GM18858 (cell line): ENCODE measurements at regions not wholly inside any gene's neighbourhood (a gene's known extent, or its start where the extent isn't known, plus 50 kb on each side); places are given as distances from the start of the nearest gene placed in this dataset.

ENCODE experiments used
- ATAC-seq: cut with Tn5 transposase; IDR thresholded peaks from one replicate; pipeline ENCODE4 v1.9.1; 2021; ENCODE audit not compliant: unreplicated experiment

DNA sequence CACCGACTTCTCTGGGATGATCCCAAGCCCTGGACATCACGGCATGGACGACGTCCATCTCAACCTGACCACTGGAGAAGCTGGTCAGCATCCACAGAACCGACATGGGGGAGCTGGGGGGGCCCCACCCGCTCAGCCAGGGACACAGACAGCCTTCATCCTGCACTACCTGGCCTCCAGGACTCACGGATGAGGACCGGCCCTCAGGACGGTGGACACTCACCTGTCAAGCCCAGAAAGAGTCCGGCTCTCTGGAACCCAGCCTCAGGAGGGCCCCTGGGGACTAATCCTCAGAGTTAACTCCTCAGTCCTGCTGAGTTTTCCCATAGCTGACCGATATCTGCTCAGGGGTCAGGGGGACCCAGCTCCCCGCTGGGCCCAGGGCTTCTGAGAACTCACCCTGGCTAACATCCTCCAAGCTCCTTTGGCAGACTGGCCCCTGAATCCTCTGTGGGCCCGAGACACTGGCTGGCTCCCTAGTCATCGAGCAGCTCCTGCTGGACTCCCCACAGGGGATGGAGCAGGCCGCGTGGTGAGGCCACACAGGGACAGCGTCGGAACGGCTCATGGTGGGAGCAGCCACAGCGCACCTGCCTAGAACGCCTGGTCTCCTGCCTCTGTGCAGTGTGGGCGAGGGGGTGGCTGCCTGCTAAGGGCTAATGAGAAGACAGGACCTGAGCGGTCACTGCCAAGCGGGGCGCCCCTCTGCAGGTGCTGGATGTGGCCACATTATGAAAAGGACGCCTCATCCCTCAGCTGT is 649.2 kb downstream of the BRD1 start:
- no peak for ATAC-seq

DNA sequence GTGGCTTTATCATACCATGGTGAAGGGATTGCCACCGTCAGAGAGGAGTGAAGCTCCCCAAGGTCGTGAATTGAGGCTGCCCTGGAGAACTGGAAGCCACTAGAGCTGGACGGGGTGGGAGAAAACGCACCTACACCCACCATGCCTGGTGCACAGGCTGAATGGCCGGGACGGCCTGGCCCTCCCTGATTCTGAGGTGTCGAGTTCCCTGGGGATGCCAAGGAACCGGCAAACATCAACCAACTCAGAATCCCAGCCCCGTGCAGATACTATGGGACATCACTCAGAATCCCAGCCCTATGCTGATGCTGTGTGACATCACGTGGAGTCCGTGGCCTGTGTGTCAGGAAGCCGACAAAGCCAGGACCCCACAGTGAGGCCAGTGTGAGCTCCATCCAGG is 650.0 kb downstream of the BRD1 start:
- ATAC-seq = no peak

DNA sequence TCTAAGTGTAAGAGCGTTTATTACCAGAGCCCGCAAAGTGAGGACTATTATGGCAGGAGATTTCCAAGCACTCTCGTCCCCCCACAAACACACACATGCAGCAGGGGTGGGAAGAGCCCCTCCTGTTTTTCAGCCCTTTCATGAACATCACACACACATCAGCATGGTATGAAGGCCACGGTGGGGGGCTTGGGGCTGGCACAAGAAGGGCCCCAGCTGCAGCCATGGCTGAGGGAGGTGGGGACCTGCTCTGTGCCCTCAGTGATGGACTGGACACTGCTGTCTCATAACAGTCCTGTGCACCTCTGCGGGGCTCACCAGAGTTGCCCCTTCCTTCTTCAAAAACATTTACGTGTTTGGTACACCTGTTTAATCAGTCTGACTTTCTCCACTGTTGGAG is 650.7 kb downstream of the BRD1 start:
- ATAC-seq = no peak

DNA sequence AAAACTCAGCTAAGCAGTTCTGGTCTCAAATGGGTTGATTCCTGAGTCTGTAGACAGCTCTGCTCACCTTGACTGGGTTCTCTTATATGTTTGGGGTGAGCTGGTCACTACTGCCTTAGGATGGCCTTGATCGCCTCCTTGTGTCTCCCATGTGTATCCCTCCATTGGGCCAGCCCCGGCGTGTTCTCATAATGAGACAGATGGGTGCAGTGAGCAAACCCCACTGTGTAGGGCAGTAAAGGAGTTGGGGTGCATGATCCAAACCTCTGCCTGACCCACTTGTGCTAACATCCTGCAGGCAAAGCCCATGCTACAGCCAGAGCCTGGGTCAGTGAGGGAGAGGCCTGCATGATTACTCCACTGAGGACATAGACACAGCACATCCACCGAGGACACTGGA is 657.6 kb downstream of the BRD1 start:
- ATAC-seq = no peak

DNA sequence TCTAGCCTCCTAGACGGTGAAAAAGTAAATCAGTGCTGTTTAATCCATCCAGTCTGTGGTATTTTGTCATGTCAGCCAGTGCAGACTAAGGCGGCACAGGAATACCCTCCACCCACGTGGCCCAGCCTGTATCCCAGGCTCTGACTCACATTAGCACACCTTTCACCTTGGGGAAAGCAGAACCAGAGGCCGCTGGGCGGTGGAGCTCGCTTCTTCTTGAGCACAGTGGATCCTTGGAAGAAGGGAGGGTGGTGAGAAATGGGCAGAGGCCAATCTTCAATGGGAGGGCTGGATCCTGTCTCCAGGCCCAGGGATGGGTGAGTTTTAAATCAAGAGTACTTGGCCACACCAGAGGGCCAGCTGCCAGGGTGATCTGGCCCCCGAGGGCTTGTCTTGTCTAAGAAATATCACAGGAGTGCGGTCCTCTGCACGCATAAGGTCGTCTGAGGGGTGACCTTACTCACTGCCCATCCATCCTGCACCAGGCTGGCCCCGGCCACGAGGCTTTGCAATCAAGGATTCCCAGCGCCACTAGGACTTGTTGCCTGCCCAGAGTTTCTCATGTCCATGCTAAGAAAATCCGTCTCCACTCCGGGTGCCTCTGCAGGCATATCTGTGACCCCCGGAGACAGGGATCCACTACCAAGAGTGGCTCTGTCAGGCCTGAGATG is 658.5 kb downstream of the BRD1 start:
- ATAC-seq = no peak

DNA sequence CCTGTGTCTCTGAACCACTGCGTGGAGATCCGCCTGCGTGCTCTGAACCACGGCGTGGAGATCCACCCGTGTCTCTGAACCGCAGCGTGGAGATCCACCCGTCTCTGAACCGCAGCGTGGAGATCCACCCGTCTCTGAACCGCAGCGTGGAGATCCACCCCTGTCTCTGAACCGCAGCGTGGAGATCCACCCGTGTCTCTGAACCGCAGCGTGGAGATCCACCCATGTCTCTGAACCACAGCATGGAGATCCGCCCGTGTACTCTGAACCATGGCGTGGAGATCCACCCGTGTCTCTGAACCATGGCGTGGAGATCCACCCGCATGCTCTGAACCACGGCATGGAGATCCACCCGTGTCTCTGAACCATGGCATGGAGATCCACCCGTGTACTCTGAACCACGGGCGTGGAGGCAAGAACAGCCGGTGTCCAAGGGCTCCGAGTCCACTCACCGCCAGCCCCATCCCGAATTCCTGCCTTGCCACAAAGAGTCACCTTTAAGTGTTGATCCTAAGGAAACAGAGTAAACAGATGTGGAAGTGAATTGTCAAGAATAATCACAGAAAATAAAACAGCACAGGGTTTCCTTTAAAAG is 659.4 kb downstream of the BRD1 start:
- ATAC-seq = no peak

DNA sequence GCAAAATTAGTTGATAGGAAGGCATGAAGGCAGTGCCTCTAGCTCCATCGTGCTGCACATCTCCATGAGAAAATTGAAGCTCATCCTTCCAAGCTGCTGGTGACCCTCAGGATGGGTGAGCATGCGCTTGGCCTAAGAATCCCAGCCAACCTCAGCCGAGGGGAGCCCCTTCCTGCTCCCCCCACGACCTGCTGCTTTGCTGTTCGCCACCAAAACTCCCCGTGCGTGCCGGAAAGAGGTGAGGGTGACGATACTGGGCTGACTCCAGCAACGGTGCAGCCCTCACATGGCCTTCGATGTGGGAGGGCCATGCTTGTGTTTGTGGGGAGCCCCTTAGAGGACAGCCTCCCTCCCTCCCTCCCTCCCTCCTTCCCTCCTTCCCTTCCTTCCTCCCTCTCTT is 660.9 kb downstream of the BRD1 start:
- ATAC-seq = no peak

DNA sequence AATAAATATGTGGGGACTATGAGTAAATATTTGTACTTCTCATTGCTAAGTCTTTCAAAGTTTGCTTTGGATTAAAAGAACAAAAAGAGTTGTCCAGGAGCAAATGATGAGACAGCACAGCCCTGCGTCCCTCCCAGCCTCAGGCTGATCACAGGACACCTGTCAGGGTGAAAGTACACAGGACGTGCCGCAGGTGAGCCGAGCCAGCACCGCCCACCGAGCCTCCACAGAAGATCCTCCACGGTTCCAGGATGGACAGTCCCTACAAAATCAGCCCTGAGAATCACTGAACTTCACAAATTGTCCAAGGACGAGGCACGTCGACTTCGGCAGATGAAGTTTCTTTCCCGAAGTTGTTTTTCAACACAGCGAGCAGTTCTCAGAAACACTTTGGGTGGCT is 661.5 kb downstream of the BRD1 start:
- no peak for ATAC-seq

DNA sequence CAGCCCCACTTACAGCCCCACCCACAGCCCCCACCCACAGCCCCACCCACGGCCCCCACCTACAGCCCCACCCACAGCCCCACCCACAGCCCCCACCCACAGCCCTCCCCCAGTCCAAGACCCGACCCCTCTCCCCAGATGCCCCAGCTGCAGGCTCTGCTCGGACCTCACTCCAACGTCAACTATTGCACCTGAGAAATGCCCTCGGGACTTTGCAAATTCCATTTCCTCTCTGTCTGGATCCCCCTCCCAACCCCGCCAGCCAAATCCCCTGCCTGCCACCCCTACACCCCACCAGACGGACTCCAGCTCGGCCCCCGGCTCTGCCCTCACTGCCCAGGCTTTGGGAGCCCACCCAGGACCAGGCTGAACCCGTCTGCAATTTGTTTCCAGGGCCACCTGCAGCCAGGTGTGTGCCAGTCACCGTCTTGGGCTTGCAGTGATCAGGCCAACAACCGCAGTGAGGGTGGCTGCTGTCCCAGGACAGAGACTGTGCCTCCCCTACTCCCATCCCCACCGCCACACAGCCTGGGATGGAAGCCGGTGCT is 662.8 kb downstream of the BRD1 start:
- ATAC-seq = no peak

DNA sequence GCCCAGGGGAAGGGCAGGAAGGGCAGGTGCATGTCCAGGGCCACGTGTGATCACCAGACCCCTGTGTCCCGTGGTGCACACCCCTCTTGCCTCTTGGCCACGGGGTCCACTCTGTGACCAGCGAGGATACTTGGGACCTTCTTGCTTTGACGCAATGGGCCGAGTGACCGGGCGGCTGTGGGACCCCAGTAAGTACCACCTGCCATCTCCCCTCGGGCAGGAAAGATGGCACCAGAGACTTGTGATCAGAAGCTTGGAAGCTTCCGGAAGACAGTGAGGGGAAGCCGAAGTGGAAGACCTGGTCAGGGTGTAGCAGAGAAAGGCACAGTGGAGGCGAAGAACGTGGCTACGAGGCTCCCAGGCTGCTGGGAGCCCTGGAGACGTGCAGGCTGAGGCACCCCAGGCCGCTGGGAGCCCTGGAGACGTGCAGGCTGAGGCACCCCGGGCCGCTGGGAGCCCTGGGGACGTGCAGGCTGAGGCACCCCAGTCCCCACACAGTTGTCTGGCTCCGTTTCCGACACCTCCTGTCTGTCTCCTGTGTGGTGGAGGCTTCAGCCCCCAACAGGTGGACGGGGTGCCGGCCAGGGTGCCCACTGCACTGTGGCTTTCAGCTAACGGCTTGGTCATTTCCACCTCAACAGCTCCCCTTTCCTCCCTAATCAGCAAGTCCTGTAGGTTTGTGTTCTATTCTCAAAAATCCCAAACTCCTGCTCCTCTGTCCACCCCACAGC is 663.5 kb downstream of the BRD1 start:
- ATAC-seq = no peak

DNA sequence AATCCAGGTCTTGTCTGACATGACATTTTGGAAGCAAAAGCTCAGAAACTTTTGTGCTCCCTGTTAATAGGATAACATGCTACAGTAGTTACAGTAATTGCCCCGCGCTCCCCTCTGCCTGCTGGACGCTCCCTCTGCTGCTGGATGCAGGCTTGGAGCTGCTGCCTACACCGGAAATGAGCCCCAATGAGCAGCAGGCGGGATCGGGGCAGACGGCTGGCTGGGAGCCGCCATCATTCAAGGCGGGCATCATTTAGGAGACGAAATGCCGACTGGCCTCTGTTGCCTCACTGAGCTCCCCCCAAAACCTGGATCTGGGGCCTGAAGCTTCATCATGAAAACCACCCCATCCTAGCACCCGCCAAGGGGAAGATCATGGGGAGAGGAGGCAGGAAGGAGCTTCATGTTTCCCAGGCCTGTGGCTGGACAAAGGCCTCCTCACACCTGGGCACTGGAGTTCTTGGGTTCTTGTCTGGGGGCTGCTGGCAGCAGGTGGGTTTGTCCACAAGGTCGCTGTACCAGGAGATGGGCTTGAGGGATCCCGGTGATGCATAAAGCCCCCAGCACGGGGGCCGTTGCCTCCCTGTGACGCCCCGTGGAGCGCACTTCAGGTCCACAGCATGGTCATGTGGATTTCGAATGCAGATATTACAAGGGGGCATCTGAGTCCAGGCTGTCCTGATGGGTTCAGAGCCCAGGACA is 664.3 kb downstream of the BRD1 start:
- ATAC-seq = no peak

DNA sequence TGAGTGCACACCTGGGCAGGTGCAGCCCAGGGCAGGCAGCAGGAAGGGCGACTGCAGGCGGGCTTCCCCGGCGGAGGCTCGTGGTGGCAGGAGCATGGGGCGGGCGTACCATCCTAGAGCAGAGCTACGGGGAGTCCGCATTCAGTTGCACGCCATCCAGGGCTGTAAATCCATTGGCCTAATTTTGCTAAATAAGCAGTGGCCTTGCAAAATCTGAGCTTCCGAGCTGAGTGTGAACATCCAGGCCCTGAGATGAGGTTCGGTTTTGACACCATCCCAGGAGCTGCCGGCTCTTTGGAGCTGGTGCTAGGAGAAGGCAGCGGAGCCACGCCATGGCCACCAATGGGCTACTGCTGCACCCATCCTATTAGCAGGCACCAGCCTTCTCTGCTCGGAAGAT is 664.8 kb downstream of the BRD1 start:
- ATAC-seq = no peak

DNA sequence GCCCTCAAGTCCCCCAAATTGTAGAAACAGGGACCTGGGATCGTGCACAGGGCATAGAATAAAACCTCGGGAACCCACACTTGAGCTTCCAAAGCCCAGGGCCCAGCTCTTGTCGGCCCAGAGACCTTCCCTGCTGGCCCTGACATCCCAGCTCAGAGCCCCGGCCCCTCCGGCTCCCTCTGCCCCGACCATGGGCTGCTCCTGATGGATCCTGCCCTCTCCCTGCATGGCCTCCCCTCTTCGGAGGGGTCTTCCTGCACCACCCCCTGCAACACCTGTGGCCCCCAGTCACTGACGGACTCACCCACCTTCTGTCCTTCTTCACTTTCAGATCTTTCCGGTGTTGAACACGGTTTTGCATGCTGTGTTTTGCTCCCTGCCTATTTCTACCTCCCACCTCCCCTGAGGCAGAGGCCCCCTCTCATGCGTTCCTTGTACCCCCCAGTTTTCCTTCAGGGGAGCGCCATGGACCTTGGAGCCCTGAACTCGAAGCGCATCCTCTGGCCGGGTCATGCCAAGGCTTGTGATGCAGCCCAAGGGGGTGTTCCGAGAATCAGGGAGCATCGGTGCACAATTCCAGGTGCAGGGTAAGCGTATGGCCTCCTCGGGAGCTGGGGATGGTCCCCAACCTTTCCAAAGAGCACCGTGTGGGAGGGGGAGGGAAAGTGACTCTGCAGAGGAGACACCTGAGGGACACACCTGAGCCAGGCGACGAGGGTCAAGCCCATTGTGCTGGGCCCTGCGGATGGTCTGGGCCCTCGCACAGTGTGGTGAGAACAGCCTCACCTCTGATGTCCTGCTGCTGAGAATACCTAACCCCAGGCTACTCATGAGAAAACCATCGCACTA is 666.4 kb downstream of the BRD1 start:
- ATAC-seq = no peak

DNA sequence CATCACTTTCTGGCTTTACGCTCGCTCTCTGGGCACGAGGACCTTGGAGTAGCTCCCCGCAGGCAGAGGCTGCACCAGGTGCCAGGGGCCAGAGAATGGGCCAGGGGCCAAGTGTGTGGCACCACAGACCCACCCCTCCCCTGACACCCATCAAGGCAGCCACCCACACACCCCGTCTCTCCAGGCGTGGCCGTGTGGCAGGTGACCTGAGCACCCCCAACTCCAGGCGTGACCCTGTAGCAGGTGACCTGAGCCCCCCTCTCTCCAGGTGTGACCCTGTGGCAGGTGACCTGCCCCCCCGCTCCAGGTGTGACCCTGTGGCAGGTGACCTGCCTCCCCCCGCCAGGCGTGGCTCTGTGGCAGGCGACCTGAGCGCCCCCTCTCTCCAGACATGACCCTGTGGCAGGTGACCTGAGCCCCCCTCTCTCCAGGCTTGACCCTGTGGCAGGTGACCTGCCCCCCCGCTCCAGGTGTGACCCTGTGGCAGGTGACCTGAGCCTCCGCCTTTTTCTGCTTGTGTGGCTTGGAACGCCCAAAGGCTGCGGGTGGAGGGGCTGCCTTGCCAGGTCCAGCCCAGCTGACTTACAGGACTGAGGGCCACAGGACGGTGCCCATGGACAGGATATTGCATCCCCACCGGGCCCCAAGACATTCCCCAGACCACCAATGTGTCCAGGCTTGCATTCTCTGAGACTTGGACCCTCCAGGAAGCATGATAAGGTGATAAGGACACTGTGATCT is 667.2 kb downstream of the BRD1 start:
- no peak for ATAC-seq

DNA sequence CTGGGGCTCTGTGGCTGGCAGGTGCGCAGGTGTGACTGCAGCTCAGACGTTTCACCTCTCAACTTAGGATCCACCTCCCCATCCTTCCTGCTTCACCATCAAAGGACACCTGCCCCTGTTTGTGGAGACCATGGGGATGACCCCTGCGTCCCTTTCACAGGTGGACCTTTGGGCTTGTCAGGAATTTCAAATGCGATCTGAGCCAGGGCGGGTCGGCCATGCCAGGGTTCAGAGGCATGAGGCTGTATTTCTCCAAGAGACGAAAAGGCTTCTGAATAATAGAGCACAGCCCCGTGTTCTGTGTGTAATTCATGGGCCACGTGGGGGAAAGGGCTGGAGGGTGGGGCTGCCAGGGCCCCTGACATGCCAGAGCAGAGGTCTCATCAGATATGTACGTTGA is 668.0 kb downstream of the BRD1 start:
- no peak for ATAC-seq

DNA sequence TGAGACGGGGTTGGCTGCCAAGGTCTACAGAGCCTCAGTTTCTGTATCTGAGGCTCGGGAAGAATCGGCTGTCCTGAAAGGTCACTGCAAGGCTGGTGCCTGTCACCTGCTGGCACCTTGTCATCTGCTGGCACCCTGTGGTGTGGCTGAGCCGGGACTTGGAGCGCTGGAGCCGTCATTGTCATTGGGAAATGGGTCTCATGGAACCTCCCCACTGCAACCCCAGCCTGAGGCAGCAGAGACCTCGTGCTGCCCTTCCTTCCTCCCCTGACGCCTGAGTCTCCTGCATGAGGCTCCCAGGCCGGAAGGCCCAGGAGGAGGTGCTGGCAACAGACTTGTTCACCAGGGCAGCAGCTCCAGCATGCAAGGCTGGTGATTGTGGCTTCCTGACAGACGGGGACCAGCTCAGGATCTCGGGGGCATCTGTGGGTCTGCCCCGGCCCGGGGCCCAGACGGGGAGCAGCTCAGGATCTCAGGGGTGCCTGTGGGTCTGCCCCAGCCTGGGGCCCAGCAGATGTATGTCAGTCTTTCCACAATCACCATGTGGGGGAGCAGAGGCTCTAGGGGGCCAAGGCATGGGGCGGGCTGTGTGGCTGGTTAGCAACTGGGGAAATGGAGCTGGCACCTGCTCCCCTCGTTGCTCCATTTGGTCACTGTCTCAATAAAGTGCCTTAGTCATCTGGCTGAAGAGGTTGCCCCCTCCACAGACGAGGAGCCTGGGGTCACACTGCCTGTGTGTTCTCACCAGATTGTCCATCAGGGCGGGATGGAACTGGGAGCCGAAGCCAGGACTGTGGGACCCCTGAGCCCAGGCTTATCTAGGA is 668.7 kb downstream of the BRD1 start:
- no peak for ATAC-seq

DNA sequence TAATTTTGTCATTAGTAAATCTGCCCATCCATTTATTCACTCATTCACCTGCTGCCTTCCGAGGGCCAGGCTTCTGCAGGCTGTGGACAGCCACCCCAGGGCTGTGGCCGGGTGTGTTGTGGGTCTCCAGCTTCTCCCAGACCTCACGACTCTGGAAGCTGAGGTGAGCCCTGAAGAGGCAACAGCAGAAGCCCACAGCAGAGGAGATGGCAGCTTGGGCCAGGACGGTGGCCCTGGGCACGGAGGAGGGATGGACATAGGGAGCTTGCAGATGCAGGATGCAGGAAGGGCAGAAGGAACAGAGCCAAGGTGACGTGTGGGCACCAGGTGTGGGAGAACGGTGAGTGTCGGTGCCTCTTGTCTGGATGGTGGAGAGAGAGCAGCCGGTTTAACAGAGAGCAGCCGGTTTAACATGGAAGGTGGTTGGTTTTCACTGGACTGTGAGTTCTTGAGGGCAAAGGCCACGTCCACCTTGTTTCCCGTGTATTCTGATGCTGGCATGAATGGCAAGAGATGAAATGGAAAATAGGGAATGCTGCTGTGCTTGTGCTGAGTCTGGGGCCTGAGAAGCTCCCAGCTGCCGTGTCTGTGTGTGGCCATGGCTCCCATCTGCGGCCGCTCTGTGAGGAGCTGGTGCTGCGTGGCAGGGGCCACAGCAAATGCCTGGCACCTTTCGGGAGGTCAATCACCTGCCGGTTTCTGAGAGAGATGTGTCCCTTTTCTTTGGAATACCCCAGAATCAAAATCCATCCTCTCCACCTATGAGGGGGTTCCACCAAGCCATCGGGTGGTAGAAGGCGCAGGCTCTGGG is 669.9 kb downstream of the BRD1 start:
- no peak for ATAC-seq
